ENCODE measurements at regions not wholly inside any gene's neighbourhood (a gene's known extent, or its start where the extent isn't known, plus 50 kb on each side); places are given as distances from the start of the nearest gene placed in this dataset.
"Not testable (repeated sequence)": the region's sequence is repeated elsewhere in the genome, so short reads cannot be mapped to it uniquely, and the experiment has no call there.

GRCh38 chr5:90338712-90339372 is 70.7 kb downstream of the CETN3 start:
- DNase-seq (ENCODE audit: low read depth in 2 of 2), result no peak

GRCh38 chr5:90337449-90338052 is 72.0 kb downstream of the CETN3 start:
- no peak for DNase-seq (ENCODE audit: low read depth in 2 of 2)

GRCh38 chr5:90336752-90337151 is 72.8 kb downstream of the CETN3 start:
- no peak for DNase-seq (ENCODE audit: low read depth in 2 of 2)

GRCh38 chr5:90334741-90335140 is 74.8 kb downstream of the CETN3 start:
- no peak for DNase-seq (ENCODE audit: low read depth in 2 of 2)

- DNase-seq (ENCODE audit: low read depth in 2 of 2), result no peak
Observed at GRCh38 chr5:90329911-90330310, 79.6 kb downstream of the CETN3 start.

GRCh38 chr5:90326995-90327394 is 82.6 kb downstream of the CETN3 start:
- DNase-seq (ENCODE audit: low read depth in 2 of 2), result no peak

GRCh38 chr5:90325093-90325492 is 84.5 kb downstream of the CETN3 start:
- DNase-seq (ENCODE audit: low read depth in 2 of 2), result no peak

- not testable (repeated sequence) for DNase-seq (ENCODE audit: low read depth in 2 of 2)
Observed at GRCh38 chr5:90320348-90320747, 89.2 kb downstream of the CETN3 start.

- no peak for DNase-seq (ENCODE audit: low read depth in 2 of 2)
Observed at GRCh38 chr5:90312027-90312426, 97.5 kb downstream of the CETN3 start.

GRCh38 chr5:90311401-90311800 is 98.2 kb downstream of the CETN3 start:
- DNase-seq (ENCODE audit: low read depth in 2 of 2), result no peak

GRCh38 chr5:90308787-90309585 is 100.6 kb downstream of the CETN3 start:
- no peak for DNase-seq (ENCODE audit: low read depth in 2 of 2)

GRCh38 chr5:90307782-90308181 is 101.8 kb downstream of the CETN3 start:
- DNase-seq (ENCODE audit: low read depth in 2 of 2), result no peak

- DNase-seq (ENCODE audit: low read depth in 2 of 2), result no peak
Observed at GRCh38 chr5:90307322-90307721, 102.2 kb downstream of the CETN3 start.

- no peak for DNase-seq (ENCODE audit: low read depth in 2 of 2)
Observed at GRCh38 chr5:90306613-90307012, 102.9 kb downstream of the CETN3 start.

- no peak for DNase-seq (ENCODE audit: low read depth in 2 of 2)
Observed at GRCh38 chr5:90305041-90305720, 104.4 kb downstream of the CETN3 start.

- no peak for DNase-seq (ENCODE audit: low read depth in 2 of 2)
Observed at GRCh38 chr5:90301248-90301647, 108.3 kb downstream of the CETN3 start.

GRCh38 chr5:90297045-90297764 is 112.4 kb downstream of the CETN3 start:
- DNase-seq (ENCODE audit: low read depth in 2 of 2), result no peak

GRCh38 chr5:90294604-90295003 is 115.0 kb downstream of the CETN3 start:
- DNase-seq (ENCODE audit: low read depth in 2 of 2), result no peak

GRCh38 chr5:90293931-90294330 is 115.6 kb downstream of the CETN3 start:
- DNase-seq (ENCODE audit: low read depth in 2 of 2), result no peak

GRCh38 chr5:90290648-90291047 is 118.9 kb downstream of the CETN3 start:
- DNase-seq (ENCODE audit: low read depth in 2 of 2), result no peak

- no peak for DNase-seq (ENCODE audit: low read depth in 2 of 2)
Observed at GRCh38 chr5:90289837-90290236, 119.7 kb downstream of the CETN3 start.

GRCh38 chr5:90287036-90287435 is 122.5 kb downstream of the CETN3 start:
- DNase-seq (ENCODE audit: low read depth in 2 of 2), result no peak

Measured in stimulated activated CD4-positive, alpha-beta T cell treated with anti-CD3 and anti-CD28 coated beads, Interleukin-4, amount 100 ng/mL, for 48 hours (primary cell).